IMR-90 (cell line): ENCODE measurements at regions not wholly inside any gene's neighbourhood (a gene's known extent, or its start where the extent isn't known, plus 50 kb on each side); places are given as distances from the start of the nearest gene placed in this dataset.

Experiments
- ATAC-seq: fragments of 200-7000 bp; cut with Tn5 transposase; 2 replicates; pipeline ENCODE4 v1.9.1; 2020; ENCODE audit warnings: low read depth, mild to moderate bottlenecking, moderate library complexity
- BruUV-seq: library from RNA; stranded (reverse); fragments of 400-500 nt; replicated peaks from 2 replicates; lab custom pipeline; 2021; lab: Mats Ljungman, UMichigan
- CTCF ChIA-PET: fragments of 300-600 bp; formaldehyde crosslinking; extraction: SDS; loops from one replicate; lab custom pipeline; 2021; ENCODE audit warnings: antibody characterized with exemption; lab: Yijun Ruan, JAX
- POLR2A ChIA-PET: fragments of 300-600 bp; sonication (Branson Sonifier 250); formaldehyde crosslinking; loops from one replicate; lab custom pipeline; 2022; ENCODE audit warnings: antibody characterized with exemption; ENCODE audit not compliant: unreplicated experiment; lab: Charles Lee
- DNase-seq: peaks from one replicate; pipeline ENCODE4 v3.0.0; 2013
- H2AFZ ChIP-seq: replicated peaks from 2 replicates; pipeline ENCODE3; 2013; ENCODE audit warnings: low read length, mild to moderate bottlenecking; ENCODE audit not compliant: poor library complexity
- H2AK5ac ChIP-seq: 2 replicates; pipeline ENCODE4 v1.6.1; 2013; ENCODE audit warnings: low read depth, low read length, inconsistent platforms
- H2AK9ac ChIP-seq: replicated peaks from 2 replicates; pipeline ENCODE3; 2013; ENCODE audit warnings: mild to moderate bottlenecking, low read depth, low read length, moderate library complexity; ENCODE audit not compliant: poor library complexity
- H2BK120ac ChIP-seq: 2 replicates; pipeline ENCODE4 v1.6.1; 2013; ENCODE audit warnings: low read depth, low read length, inconsistent platforms
- H2BK15ac ChIP-seq: 3 replicates; pipeline ENCODE4 v1.6.1; 2013; ENCODE audit warnings: low read depth, low read length, inconsistent platforms
- H2BK20ac ChIP-seq: 2 replicates; pipeline ENCODE4 v1.6.1; 2013; ENCODE audit warnings: low read depth, mild to moderate bottlenecking, inconsistent platforms, low read length, moderate library complexity
- H2BK5ac ChIP-seq: 2 replicates; pipeline ENCODE4 v1.6.1; 2013; ENCODE audit warnings: mild to moderate bottlenecking, low read depth, low read length, inconsistent platforms; ENCODE audit not compliant: poor library complexity, severe bottlenecking
- H3K14ac ChIP-seq: replicated peaks from 2 replicates; pipeline ENCODE4 v1.6.1; 2013; ENCODE audit warnings: low read depth, low read length, inconsistent platforms
- H3K18ac ChIP-seq: 2 replicates; pipeline ENCODE4 v1.6.1; 2013; ENCODE audit warnings: low read depth, low read length, control low read depth
- H3K23ac ChIP-seq: 2 replicates; pipeline ENCODE4 v1.6.1; 2013; ENCODE audit warnings: low read depth, low read length, inconsistent platforms
- H3K27ac ChIP-seq: 2 replicates; pipeline ENCODE4 v1.5.1; 2013; ENCODE audit warnings: mild to moderate bottlenecking, control low read depth, low read length; ENCODE audit not compliant: insufficient read depth
- H3K27me3 ChIP-seq: 2 replicates; pipeline ENCODE4 v1.6.1; 2013; ENCODE audit warnings: low read length; ENCODE audit not compliant: control insufficient read depth, insufficient read depth
- H3K36me3 ChIP-seq: 2 replicates; pipeline ENCODE4 v1.6.1; 2013; ENCODE audit warnings: low read length, mixed read lengths; ENCODE audit not compliant: control insufficient read depth, insufficient read depth
- H3K4ac ChIP-seq: 2 replicates; pipeline ENCODE4 v1.6.1; 2013; ENCODE audit warnings: low read depth, low read length, inconsistent platforms
- H3K4me1 ChIP-seq: 2 replicates; pipeline ENCODE4 v1.6.1; 2013; ENCODE audit warnings: low read length, mixed read lengths; ENCODE audit not compliant: control insufficient read depth, insufficient read depth
- H3K4me2 ChIP-seq: 2 replicates; pipeline ENCODE4 v1.6.1; 2013; ENCODE audit warnings: low read depth, mild to moderate bottlenecking, control low read depth, low read length, moderate library complexity
- H3K4me3 ChIP-seq: 2 replicates; pipeline ENCODE4 v1.5.1; 2013; ENCODE audit warnings: low read depth, mild to moderate bottlenecking, control low read depth, low read length, moderate library complexity; ENCODE audit not compliant: insufficient read depth
- H3K56ac ChIP-seq: 2 replicates; pipeline ENCODE4 v1.6.1; 2013; ENCODE audit warnings: low read length, inconsistent platforms; ENCODE audit not compliant: insufficient read depth; ENCODE audit errors: extremely low read depth
- H3K79me1 ChIP-seq, 2 experiments: 2 replicates each; pipeline ENCODE4 v1.6.1; 2013; ENCODE audit warnings: low read length in 2 of 2, inconsistent platforms in 1 of 2, low read depth in 1 of 2
- H3K9ac ChIP-seq: 2 replicates; pipeline ENCODE4 v1.6.1; 2013; ENCODE audit warnings: low read depth, low read length, control low read depth
- H3K9me1 ChIP-seq: 2 replicates; pipeline ENCODE4 v1.6.1; 2013; ENCODE audit warnings: low read length, inconsistent platforms; ENCODE audit not compliant: insufficient read depth
- H3K9me3 ChIP-seq: 2 replicates; pipeline ENCODE4 v1.6.1; 2013; ENCODE audit warnings: low read length; ENCODE audit not compliant: control insufficient read depth, insufficient read depth
- H4K20me1 ChIP-seq: 2 replicates; pipeline ENCODE4 v1.6.1; 2013; ENCODE audit warnings: low read length, inconsistent platforms; ENCODE audit not compliant: insufficient read depth
- H4K5ac ChIP-seq: 2 replicates; pipeline ENCODE4 v1.6.1; 2013; ENCODE audit warnings: mild to moderate bottlenecking, low read depth, low read length, control low read depth
- H4K8ac ChIP-seq, 2 experiments: 2 replicates each; pipeline ENCODE4 v1.6.1; 2013; ENCODE audit warnings: low read depth in 2 of 2, low read length in 2 of 2, control low read depth in 1 of 2, inconsistent platforms in 1 of 2
- H4K91ac ChIP-seq: 2 replicates; pipeline ENCODE4 v1.6.1; 2013; ENCODE audit warnings: low read depth, low read length, inconsistent platforms; ENCODE audit not compliant: insufficient read depth
- BHLHE40 ChIP-seq: fragments of 150-350 bp; IDR thresholded peaks from 2 replicates; pipeline ENCODE4 v1.6.1; 2016; ENCODE audit warnings: mild to moderate bottlenecking, low read depth, low read length
- CEBPB ChIP-seq: IDR thresholded peaks from 2 replicates; pipeline ENCODE4 v1.6.1; 2012; ENCODE audit warnings: low read depth, low read length, improper control_type of control experiment
- CHD1 ChIP-seq: IDR thresholded peaks from 2 replicates; pipeline ENCODE4 v1.6.1; 2012; ENCODE audit warnings: low read depth, low read length, improper control_type of control experiment
- ELK1 ChIP-seq: fragments of 150-350 bp; IDR thresholded peaks from 2 replicates; pipeline ENCODE4 v1.6.1; 2016; ENCODE audit warnings: low read depth, mild to moderate bottlenecking, low read length, moderate library complexity, borderline replicate concordance
- FOS ChIP-seq: fragments of 150-350 bp; IDR thresholded peaks from 2 replicates; pipeline ENCODE4 v1.6.1; 2016; ENCODE audit warnings: low read depth, low read length
- MAFK ChIP-seq: IDR thresholded peaks from 2 replicates; pipeline ENCODE4 v1.6.1; 2012; ENCODE audit warnings: low read depth, low read length, improper control_type of control experiment
- RFX5 ChIP-seq: IDR thresholded peaks from 2 replicates; pipeline ENCODE4 v1.8.0; 2012; ENCODE audit warnings: low read depth, mild to moderate bottlenecking, low read length, moderate library complexity
- USF2 ChIP-seq: fragments of 150-350 bp; IDR thresholded peaks from 2 replicates; pipeline ENCODE4 v1.6.1; 2017; ENCODE audit warnings: mild to moderate bottlenecking, antibody characterized with exemption, low read length, low read depth
- WGBS, 2 experiments: methylation state at CpG; one replicate each; pipeline versions ENCODE4 v1.1.5 to v1.1.7; 2013; ENCODE audit warnings: missing lambda C conversion rate in 2 of 2; ENCODE audit not compliant: insufficient read length in 1 of 2; ENCODE audit errors: extremely low coverage in 2 of 2; 5-methylcytosine and 5-hydroxymethylcytosine counted together
- dilution Hi-C: fragments of 300-500 bp; cut with HindIII; formaldehyde crosslinking; loops from one replicate; pipeline ENCODE4 v1.14.3; 2018; ENCODE audit warnings: low sequenced_read_pairs; ENCODE audit not compliant: unreplicated experiment
- in situ Hi-C: fragments of 300-500 bp; cut with MboI; formaldehyde crosslinking; loops from 3 replicates; pipeline ENCODE4 v1.14.3; 2019; ENCODE audit warnings: low sequenced_read_pairs, inconsistent platforms, mixed read lengths
- intact Hi-C: fragments of 100-400 bp; cut with micrococcal nuclease; formaldehyde crosslinking; loops from 2 replicates; pipeline ENCODE4 v1.10.0; 2022
- TF ChIP-seq, protein P1 (sequence below): conservative IDR thresholded peaks from 2 replicates; pipeline ENCODE4 v1.5.1; 2012; ENCODE audit warnings: mild to moderate bottlenecking, low read depth, low read length, improper control_type of control experiment

- Histone ChIP-seq H3K9me3 (no peaks in the 10 kb centered on the region), H3K27ac (no peak overlapping the region)
- WGBS, 2 experiments, result no CpG with 5 or more reads among the region's 2 CpGs
Measured at GRCh38 chr9:78539904-78540303, 243.0 kb downstream of the PSAT1 start.

More at GRCh38 chr9:78539904-78540303, 243.0 kb downstream of the PSAT1 start:
- no peak overlapping the region for H3K4me3 ChIP-seq
- H2BK120ac ChIP-seq, result no peak overlapping the region
- no peaks in the 10 kb centered on the region for H3K36me3 ChIP-seq
- in situ Hi-C loops, result no loop called here
- H2AFZ ChIP-seq, result no peak overlapping the region
- no peaks in the 10 kb centered on the region for H3K79me1 ChIP-seq
- H4K8ac ChIP-seq, result no peak overlapping the region
- DNase-seq (peak; percentile 77), ATAC-seq (peak; percentile 87)
- H3K4ac ChIP-seq, result no peak overlapping the region
- ChIA-PET CTCF (no interaction called here), POLR2A (interaction anchor here (0.6 to 0.7 kb wide), 2 partner anchors 10 to 82 kb away, joined by 3 to 13 read pairs; no protein-coding TSS in a partner anchor)
- no TSS peak for BruUV-seq
- H3K23ac ChIP-seq, result no peak overlapping the region
- H3K18ac ChIP-seq, result no peak overlapping the region
- no peak overlapping the region for H2AK5ac ChIP-seq
- dilution Hi-C loops, result no loop called here
- no peak overlapping the region for H2AK9ac ChIP-seq
- H3K14ac ChIP-seq, result no peak overlapping the region
- no peaks in the 10 kb centered on the region for H3K9me1 ChIP-seq
- peaks cover 5% of the 10 kb centered on the region for H3K4me1 ChIP-seq
- H3K56ac ChIP-seq, result no peak overlapping the region
- H2BK20ac ChIP-seq, result no peak overlapping the region
- no peak overlapping the region for H4K5ac ChIP-seq
- no peak overlapping the region for H3K4me2 ChIP-seq
- peaks cover 3% of the 10 kb centered on the region; the same call in 1 of the 2 replicates for H3K27me3 ChIP-seq
- intact Hi-C loops, result no loop called here
- no peak overlapping the region for H4K91ac ChIP-seq
- H2BK5ac ChIP-seq, result no peak overlapping the region
- no peaks in the 10 kb centered on the region for H4K20me1 ChIP-seq
- H3K9ac ChIP-seq, result no peak overlapping the region
- TF ChIP-seq, protein P1, sequence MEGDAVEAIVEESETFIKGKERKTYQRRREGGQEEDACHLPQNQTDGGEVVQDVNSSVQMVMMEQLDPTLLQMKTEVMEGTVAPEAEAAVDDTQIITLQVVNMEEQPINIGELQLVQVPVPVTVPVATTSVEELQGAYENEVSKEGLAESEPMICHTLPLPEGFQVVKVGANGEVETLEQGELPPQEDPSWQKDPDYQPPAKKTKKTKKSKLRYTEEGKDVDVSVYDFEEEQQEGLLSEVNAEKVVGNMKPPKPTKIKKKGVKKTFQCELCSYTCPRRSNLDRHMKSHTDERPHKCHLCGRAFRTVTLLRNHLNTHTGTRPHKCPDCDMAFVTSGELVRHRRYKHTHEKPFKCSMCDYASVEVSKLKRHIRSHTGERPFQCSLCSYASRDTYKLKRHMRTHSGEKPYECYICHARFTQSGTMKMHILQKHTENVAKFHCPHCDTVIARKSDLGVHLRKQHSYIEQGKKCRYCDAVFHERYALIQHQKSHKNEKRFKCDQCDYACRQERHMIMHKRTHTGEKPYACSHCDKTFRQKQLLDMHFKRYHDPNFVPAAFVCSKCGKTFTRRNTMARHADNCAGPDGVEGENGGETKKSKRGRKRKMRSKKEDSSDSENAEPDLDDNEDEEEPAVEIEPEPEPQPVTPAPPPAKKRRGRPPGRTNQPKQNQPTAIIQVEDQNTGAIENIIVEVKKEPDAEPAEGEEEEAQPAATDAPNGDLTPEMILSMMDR, result no peak
- TF ChIP-seq CEBPB (no peak), USF2 (no peak), CHD1 (no peak), FOS (no peak), RFX5 (peak; percentile 9; the same call in 1 of the 2 replicates), ELK1 (no peak), MAFK (no peak), BHLHE40 (no peak)
- no peak overlapping the region for H2BK15ac ChIP-seq
